SW480 (cell line): ENCODE measurements at regions not wholly inside any gene's neighbourhood (a gene's known extent, or its start where the extent isn't known, plus 50 kb on each side); places are given as distances from the start of the nearest gene placed in this dataset.
"Not testable (repeated sequence)": the region's sequence is repeated elsewhere in the genome, so short reads cannot be mapped to it uniquely, and the experiment has no call there.

Experiments used
- DNase-seq: peaks from one replicate; pipeline ENCODE4 v3.0.0-alpha.2; 2016; ENCODE audit warnings: low spot score

DNA sequence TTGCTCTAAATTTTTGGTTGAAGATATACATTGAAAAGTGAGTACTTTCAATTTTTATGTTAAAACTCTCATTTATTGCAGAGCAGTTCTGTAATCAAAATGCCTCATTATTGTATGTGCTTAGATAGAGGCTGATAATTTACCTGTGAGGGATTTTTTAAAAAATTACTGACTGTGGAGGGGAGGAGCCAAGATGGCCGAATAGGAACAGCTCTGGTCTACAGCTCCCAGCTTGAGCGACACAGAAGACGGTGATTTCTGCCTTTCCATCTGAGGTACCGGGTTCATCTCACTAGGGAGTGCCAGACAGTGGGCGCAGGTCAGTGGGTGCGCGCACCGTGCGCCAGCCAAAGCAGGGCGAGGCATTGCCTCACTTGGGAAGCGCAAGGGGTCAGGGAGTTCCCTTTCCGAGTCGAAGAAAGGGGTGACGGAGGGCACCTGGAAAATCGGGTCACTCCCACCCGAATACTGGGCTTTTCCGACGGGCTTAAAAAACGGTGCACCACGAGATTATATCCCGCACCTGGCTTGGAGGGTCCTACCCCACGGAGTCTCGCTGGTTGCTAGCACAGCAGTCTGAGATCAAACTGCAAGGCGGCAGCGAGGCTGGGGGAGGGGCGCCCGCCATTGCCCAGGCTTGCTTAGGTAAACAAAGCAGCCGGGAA lies 89.4 kb downstream of the DDX11 start:
- peak; percentile 18 for DNase-seq

- DNase-seq, result not testable (repeated sequence)
These were observed 100.6 kb downstream of the DDX11 start for GRCh38 chr12:31174293-31174692.

DNA sequence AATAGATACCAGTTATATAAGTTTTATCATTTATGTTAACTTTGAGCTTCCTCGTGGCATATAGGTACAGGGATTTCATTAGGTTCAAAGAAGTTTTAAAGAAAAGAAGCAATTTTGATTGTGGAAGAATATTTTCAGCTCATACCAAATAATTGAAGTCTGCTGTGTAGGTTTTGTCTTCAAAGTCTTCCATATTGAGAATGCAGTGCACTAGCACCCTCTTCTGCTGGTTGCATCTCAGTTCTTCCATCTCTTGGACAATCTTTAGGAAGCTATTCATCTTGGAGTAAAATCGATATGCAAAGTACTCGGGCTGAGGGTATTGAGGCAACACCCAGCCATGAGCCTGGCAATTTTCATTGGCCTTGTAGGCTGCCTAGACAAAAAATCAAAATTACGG lies 103.9 kb downstream of the DDX11 start:
- DNase-seq, result not testable (repeated sequence)

DNA sequence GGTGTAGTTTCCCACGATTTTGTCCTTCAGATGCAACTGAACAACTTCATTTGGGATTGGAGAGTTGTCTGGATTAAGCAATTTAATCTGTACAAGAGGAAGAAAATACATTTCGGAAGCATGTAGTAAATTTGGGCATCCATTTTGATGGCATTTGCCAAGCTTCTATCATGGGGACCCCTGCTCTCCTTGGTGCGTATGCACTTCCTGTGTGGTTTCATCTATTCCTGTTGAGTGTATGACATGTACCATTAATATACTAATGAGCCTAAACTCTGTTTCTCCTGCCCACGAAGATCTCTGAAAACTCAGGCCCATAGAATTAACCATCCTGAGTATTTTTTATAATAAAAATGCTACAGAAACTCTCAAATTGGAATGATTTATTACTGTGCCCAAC lies 105.2 kb downstream of the DDX11 start:
- DNase-seq, result not testable (repeated sequence)

DNA sequence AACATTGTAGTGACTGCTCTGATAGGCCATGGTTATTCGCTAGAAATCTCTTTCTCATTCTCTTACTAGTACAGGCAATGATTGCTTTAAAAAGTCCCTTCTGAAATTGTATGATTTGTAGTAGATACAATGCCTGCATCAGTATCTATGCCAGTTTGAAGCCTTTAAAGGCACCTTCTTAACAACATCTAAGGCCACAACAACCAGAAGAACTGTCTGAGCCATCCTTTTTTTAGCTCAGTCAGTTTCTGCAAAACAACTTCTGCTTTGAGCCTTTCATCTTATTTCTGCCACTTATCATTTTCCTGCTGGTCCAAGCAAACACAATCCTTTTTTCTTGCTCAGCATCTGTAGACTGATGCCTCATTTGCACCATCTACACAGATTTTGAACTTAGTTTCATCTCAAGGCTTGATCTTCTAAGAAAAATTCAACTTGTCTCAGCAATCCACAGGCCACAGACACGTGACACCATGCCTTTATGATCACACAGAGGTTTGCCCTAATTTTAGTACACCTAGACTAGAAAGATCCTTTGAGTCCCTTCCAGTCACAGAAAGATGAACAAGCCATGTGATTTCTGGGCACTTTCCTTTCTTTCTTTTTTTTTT lies 106.1 kb downstream of the DDX11 start:
- DNase-seq, result not testable (repeated sequence)

- DNase-seq, result not testable (repeated sequence)
These were observed 108.9 kb downstream of the DDX11 start for GRCh38 chr12:31182571-31182970.

GRCh38 chr12:31183107-31183506 lies 109.4 kb downstream of the DDX11 start:
- not testable (repeated sequence) for DNase-seq

GRCh38 chr12:31183899-31184298 lies 110.2 kb downstream of the DDX11 start:
- not testable (repeated sequence) for DNase-seq

GRCh38 chr12:31184667-31185066 lies 111.0 kb downstream of the DDX11 start:
- not testable (repeated sequence) for DNase-seq

- not testable (repeated sequence) for DNase-seq
These were observed 119.0 kb downstream of the DDX11 start for GRCh38 chr12:31192689-31193088.

DNA sequence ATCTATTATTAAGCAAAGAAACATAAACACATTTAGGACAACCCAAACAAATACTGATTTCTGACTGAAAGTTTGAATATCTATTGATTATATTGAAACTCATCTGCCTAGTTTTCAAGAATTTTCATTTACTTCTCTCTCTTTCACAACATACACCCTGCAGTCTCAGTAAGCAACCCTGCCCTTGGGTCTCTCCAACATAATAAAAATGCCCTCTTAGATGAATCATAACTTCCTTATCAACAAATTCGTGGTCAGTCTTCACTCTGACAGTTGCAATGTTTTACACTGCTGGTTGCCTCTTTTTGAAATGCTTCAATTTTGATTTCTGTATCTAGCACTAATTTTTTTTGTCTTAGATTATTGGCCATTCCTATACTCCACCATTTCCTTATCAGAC lies 122.0 kb downstream of the DDX11 start:
- not testable (repeated sequence) for DNase-seq

DNA sequence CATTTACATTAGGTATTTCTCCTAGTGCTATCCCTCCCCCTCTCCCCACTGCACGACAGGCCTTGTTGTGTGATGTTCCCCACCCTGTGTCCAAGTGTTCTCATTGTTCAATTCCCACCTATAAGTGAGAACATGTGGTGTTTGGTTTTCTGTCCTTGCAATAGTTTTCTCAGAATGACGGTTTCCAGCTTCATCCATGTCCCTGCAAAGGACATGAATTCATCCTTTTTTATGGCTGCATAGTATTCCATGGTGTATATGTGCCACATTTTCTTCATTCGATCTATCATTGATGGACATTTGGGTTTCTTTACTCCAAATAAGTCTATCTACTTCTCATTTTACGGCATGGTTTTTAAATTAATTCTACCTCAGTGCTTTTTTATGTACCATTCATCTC lies 125.8 kb downstream of the DDX11 start:
- DNase-seq, result not testable (repeated sequence)

GRCh38 chr12:31201382-31201781 lies 124.6 kb downstream of the SINHCAF start:
- DNase-seq, result no peak

GRCh38 chr12:31203261-31203660 lies 122.7 kb downstream of the SINHCAF start:
- DNase-seq, result peak; percentile 15

DNA sequence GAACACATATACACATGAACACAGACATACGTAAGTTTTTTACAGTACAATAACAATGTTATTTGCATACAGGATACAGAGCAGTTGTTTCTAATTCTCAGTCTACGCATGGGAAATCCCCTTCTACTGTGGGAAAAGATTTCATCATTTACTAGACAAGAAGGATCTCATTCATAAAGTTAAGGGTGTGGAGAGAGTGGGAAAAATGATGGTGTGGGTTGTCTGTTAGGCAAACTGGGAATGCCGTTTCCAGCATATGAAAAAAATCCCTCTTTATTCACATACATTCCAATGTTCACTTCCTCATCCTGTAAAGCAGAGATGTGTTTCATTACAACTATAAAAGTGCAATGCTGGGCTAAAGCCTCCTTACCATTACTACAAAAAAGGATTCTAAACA lies 120.9 kb downstream of the SINHCAF start:
- peak; percentile 56 for DNase-seq

- DNase-seq, result peak; percentile 27
These were observed 119.8 kb downstream of the SINHCAF start for GRCh38 chr12:31206038-31206670.

DNA sequence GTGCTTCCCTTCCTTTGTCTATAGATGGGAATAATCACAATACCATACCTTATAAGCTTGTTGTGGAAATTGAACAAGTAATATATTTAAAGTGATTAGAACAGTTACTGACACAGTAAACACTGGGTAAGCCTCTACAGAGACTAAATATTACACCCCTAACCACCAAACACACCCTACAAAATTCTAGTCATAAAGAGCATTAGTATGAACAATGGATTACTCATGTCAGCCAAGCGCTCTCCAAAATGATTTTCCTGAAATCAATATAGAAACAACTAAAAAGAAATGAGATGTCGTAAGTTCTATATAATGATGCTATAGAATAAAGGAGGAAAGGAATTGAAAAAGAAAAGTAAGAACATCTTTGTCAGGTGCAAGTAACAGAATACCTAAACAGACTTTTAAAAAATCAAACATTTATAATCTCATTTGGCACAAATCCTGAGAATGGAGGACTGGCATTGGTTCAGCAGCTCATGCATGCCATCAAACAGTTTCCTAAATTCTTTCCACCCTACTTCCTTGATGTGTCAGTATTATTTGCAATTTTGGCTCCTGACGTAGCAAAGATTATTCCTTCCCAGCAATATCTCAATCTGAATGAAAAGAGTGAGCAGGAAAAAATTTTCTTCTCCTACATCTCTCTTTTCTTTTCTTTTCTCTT lies 118.0 kb downstream of the SINHCAF start:
- DNase-seq, result no peak

GRCh38 chr12:31210104-31210503 lies 115.8 kb downstream of the SINHCAF start:
- DNase-seq, result no peak

GRCh38 chr12:31210541-31210940 lies 115.4 kb downstream of the SINHCAF start:
- DNase-seq, result no peak

- no peak for DNase-seq
These were observed 111.1 kb downstream of the SINHCAF start for GRCh38 chr12:31214626-31215517.

- no peak for DNase-seq
These were observed 110.3 kb downstream of the SINHCAF start for GRCh38 chr12:31215518-31216232.
